Transverse colon (tissue), 4 donors: ENCODE measurements at regions not wholly inside any gene's neighbourhood (a gene's known extent, or its start where the extent isn't known, plus 50 kb on each side); places are given as distances from the start of the nearest gene placed in this dataset.

Source experiments
- CTCF ChIP-seq, 5 experiments: fragments of 200-600 bp in 3 of 5; fragments of 450-650 bp in 2 of 5; sonication (generic) in 3 of 5; IDR thresholded peaks; 1 replicate in 2 of 5; 2 replicates in 3 of 5; pipeline ENCODE4 v1.5.1; 2016 to 2017; ENCODE audit warnings: antibody characterized with exemption in 5 of 5, inconsistent platforms in 3 of 5, mild to moderate bottlenecking in 2 of 5, moderate library complexity in 1 of 5
- EP300 ChIP-seq: sonication (generic); formaldehyde crosslinking; IDR thresholded peaks from one replicate; pipeline ENCODE4 v1.6.1; 2017; ENCODE audit warnings: antibody characterized with exemption, low read depth
- POLR2A ChIP-seq: fragments of 450-650 bp; IDR thresholded peaks from one replicate; pipeline ENCODE4 v1.6.1; 2016; ENCODE audit warnings: antibody characterized with exemption, mild to moderate bottlenecking, moderate library complexity
- POLR2AphosphoS5 ChIP-seq, 3 donors: sonication (generic); formaldehyde crosslinking; IDR thresholded peaks; one replicate each; pipeline ENCODE4 v1.6.1; 2016; ENCODE audit warnings: antibody characterized with exemption in 3 of 3

GRCh38 chr13:56039992-56040391 is 1100.7 kb upstream of the PRR20A start:
- TF ChIP-seq CTCF (IDR thresholded peaks at IDR 0.05): no peak
- TF ChIP-seq POLR2AphosphoS5 (IDR thresholded peaks at IDR 0.05): no peak
- no peak for TF ChIP-seq POLR2A
- no peak for TF ChIP-seq EP300
